SK-N-SH treated with all-trans-retinoic acid at 6 μM for 48 hours (cell line): ENCODE measurements at regions not wholly inside any gene's neighbourhood (a gene's known extent, or its start where the extent isn't known, plus 50 kb on each side); places are given as distances from the start of the nearest gene placed in this dataset.

ENCODE experiments used
- RARB ChIP-seq: fragments of 250-450 bp; sonication (Bioruptor Pico); IDR thresholded peaks from 2 replicates; pipeline ENCODE4 v1.8.0; 2021; ENCODE audit warnings: mild to moderate bottlenecking, moderate library complexity
- TCF4 ChIP-seq: fragments of 250-450 bp; sonication (Bioruptor Pico); IDR thresholded peaks from 2 replicates; pipeline ENCODE4 v1.8.0; 2021; ENCODE audit warnings: mild to moderate bottlenecking, moderate library complexity, borderline replicate concordance
- ZC3H10 ChIP-seq: fragments of 250-450 bp; sonication (Bioruptor Pico); IDR thresholded peaks from 2 replicates; pipeline ENCODE4 v1.5.1; 2021; ENCODE audit warnings: mild to moderate bottlenecking, moderate library complexity
- ZNF70 ChIP-seq: fragments of 450-650 bp; formaldehyde crosslinking; IDR thresholded peaks from 2 replicates; pipeline ENCODE4 v1.5.0; 2020; ENCODE audit warnings: mild to moderate bottlenecking, moderate library complexity

GRCh38 chr5:135100431-135100830 lies 66.4 kb upstream of the PITX1 start:
- no peak for TF ChIP-seq RARB
- TF ChIP-seq ZNF70 (CRISPR knock-in tag): no peak
- no peak for TF ChIP-seq TCF4
- TF ChIP-seq ZC3H10 (CRISPR knock-in tag): no peak
